HL-60 (cell line): ENCODE measurements at regions not wholly inside any gene's neighbourhood (a gene's known extent, or its start where the extent isn't known, plus 50 kb on each side); places are given as distances from the start of the nearest gene placed in this dataset.

Source experiments
- DNase-seq, 2 experiments: peaks; one replicate each; pipeline ENCODE4 v3.0.0-alpha.2; 2010 to 2020; ENCODE audit warnings: low read depth in 1 of 2, low spot score in 1 of 2
- H3K27ac ChIP-seq: fragments of 250-450 bp; sonication (Bioruptor Pico); replicated peaks from 2 replicates; pipeline ENCODE4 v1.5.1; 2020; ENCODE audit warnings: mild to moderate bottlenecking, moderate library complexity
- H3K27me3 ChIP-seq: fragments of 250-450 bp; sonication (Bioruptor Pico); 2 replicates; pipeline ENCODE4 v1.5.1; 2021; ENCODE audit warnings: mild to moderate bottlenecking, moderate library complexity; ENCODE audit not compliant: insufficient read depth, poor library complexity, severe bottlenecking
- H3K4me3 ChIP-seq: replicated peaks from 2 replicates; pipeline ENCODE4 v1.5.1; 2011; ENCODE audit warnings: mild to moderate bottlenecking, control low read depth, low read length; ENCODE audit not compliant: insufficient read depth
- CTCF ChIP-seq: IDR thresholded peaks from one replicate; pipeline ENCODE4 v1.5.1; 2011; ENCODE audit warnings: low read length, control low read depth, inconsistent platforms; ENCODE audit not compliant: insufficient read depth
- GABPA ChIP-seq: IDR thresholded peaks from 2 replicates; pipeline ENCODE4 v1.6.1; 2012; ENCODE audit warnings: low read depth
- POLR2AphosphoS5 ChIP-seq: IDR thresholded peaks from 2 replicates; pipeline ENCODE4 v1.6.1; 2012; ENCODE audit warnings: low read depth
- REST ChIP-seq: IDR thresholded peaks from 2 replicates; pipeline ENCODE4 v1.6.1; 2012; ENCODE audit warnings: low read depth; ENCODE audit not compliant: insufficient replicate concordance
- SPI1 ChIP-seq: IDR thresholded peaks from 2 replicates; pipeline ENCODE4 v1.6.1; 2012; ENCODE audit warnings: low read depth, mild to moderate bottlenecking, borderline replicate concordance

GRCh38 chr10:25683344-25683743, 250.7 kb upstream of the MYO3A start:
- no peak overlapping the region for H3K4me3 ChIP-seq
- no peak overlapping the region for H3K27ac ChIP-seq
- no peak for TF ChIP-seq POLR2AphosphoS5
- TF ChIP-seq SPI1, result no peak
- no peak for TF ChIP-seq GABPA
- TF ChIP-seq REST, result no peak
- TF ChIP-seq CTCF, result no peak
- no peak for DNase-seq
- no peaks in the 10 kb centered on the region for H3K27me3 ChIP-seq

- H3K4me3 ChIP-seq, result no peak overlapping the region
- TF ChIP-seq CTCF (no peak), REST (no peak), SPI1 (no peak), POLR2AphosphoS5 (no peak), GABPA (no peak)
- no peak overlapping the region for H3K27ac ChIP-seq
- H3K27me3 ChIP-seq, result no peaks in the 10 kb centered on the region
- no peak for DNase-seq
These were observed 246.5 kb upstream of the MYO3A start for GRCh38 chr10:25687521-25687920.

- no peak overlapping the region for H3K4me3 ChIP-seq
- H3K27me3 ChIP-seq, result no peaks in the 10 kb centered on the region
- H3K27ac ChIP-seq, result no peak overlapping the region
- TF ChIP-seq POLR2AphosphoS5, result no peak
- no peak for TF ChIP-seq REST
- no peak for TF ChIP-seq SPI1
- no peak for TF ChIP-seq GABPA
- TF ChIP-seq CTCF, result no peak
- DNase-seq, result no peak
These were observed 244.5 kb upstream of the MYO3A start for GRCh38 chr10:25689346-25690100.
